ENCODE measurements at regions not wholly inside any gene's neighbourhood (a gene's known extent, or its start where the extent isn't known, plus 50 kb on each side); places are given as distances from the start of the nearest gene placed in this dataset.
"Not testable (repeated sequence)": the region's sequence is repeated elsewhere in the genome, so short reads cannot be mapped to it uniquely, and the experiment has no call there.

DNA sequence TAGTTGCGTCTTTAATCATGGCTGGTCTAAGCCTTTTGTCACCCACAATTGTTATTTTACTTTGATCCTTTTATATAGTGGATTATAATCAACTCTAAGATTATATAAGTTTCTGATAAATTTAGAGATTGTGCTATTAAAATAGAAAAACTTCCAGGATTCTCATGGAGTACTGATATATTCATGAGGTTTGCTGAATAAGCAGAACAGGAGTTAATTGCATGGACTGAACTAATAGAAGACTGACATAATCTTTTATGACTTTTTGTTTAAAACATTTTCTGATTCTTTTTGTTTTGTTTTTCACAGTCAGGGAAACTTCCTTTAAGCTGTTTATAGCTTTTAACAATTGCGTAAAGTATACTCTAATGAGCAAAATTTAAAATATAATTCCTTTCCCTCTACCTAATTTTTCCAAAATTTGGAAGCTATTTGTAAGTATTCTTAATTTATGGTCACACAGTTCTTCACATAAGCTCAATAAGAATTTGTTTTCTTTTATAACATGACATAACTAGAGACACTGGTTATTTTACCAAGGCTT lies 129.9 kb upstream of the TMEM260 start:
- DNase-seq (ENCODE audit: low read depth) = no peak
- no peak overlapping the region for H3K4me3 ChIP-seq (ENCODE audit: control insufficient read depth, low read depth, low read length)
- TF ChIP-seq, protein P1, sequence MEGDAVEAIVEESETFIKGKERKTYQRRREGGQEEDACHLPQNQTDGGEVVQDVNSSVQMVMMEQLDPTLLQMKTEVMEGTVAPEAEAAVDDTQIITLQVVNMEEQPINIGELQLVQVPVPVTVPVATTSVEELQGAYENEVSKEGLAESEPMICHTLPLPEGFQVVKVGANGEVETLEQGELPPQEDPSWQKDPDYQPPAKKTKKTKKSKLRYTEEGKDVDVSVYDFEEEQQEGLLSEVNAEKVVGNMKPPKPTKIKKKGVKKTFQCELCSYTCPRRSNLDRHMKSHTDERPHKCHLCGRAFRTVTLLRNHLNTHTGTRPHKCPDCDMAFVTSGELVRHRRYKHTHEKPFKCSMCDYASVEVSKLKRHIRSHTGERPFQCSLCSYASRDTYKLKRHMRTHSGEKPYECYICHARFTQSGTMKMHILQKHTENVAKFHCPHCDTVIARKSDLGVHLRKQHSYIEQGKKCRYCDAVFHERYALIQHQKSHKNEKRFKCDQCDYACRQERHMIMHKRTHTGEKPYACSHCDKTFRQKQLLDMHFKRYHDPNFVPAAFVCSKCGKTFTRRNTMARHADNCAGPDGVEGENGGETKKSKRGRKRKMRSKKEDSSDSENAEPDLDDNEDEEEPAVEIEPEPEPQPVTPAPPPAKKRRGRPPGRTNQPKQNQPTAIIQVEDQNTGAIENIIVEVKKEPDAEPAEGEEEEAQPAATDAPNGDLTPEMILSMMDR (IDR thresholded peaks at IDR 0.05; ENCODE audit: control insufficient read depth, insufficient read depth, low read depth, low read length, missing control alignments) = no peak

- no peak overlapping the region for H3K4me3 ChIP-seq (ENCODE audit: control insufficient read depth, low read depth, low read length)
- TF ChIP-seq, protein P1 (IDR thresholded peaks at IDR 0.05; ENCODE audit: control insufficient read depth, insufficient read depth, low read depth, low read length, missing control alignments) = no peak
- DNase-seq (ENCODE audit: low read depth) = no peak
Observed at GRCh38 chr14:56452940-56453339, 126.7 kb upstream of the TMEM260 start.

DNA sequence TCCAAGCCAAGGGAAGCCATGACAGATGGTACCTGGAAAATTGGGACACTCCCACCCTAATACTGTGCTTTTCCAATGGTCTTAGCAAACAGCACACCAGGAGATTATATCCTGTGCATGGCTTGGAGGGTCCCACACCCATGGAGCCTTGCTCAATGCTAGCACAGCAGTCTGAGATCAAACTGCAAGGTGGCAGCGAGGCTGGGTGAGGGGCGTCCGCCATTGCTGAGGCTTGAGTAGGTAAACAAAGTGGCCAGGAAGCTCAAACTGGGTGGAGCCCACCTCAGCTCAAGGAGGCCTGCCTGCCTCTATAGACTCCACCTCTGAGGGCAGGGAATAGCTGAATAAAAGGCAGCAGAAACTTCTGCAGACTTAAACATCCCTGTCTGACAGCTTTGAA lies 124.9 kb upstream of the TMEM260 start:
- H3K4me3 ChIP-seq (ENCODE audit: control insufficient read depth, low read depth, low read length); DNase-seq (ENCODE audit: low read depth): not testable (repeated sequence)

DNA sequence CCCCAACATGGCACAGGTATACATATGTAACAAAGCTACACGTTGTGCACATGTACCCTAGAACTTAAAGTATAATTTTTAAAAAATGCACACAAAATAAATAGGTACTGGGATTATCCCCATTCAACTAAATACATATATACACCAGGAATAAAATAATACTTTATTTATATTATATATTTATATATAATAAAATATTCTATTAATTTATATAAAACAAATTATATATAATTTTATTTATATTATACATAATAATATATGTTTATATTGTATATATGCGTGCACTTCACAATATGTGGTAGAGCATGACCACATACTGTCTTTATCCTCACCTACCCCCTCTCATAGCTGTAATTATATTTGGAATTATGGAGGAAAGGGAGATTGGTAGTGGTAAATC lies 119.1 kb upstream of the TMEM260 start:
- TF ChIP-seq, protein P1 (IDR thresholded peaks at IDR 0.05; ENCODE audit: control insufficient read depth, insufficient read depth, low read depth, low read length, missing control alignments) = no peak
- H3K4me3 ChIP-seq (ENCODE audit: control insufficient read depth, low read depth, low read length) = no peak overlapping the region
- DNase-seq (ENCODE audit: low read depth) = no peak

- no peak for DNase-seq (ENCODE audit: low read depth)
- TF ChIP-seq, protein P1 (IDR thresholded peaks at IDR 0.05; ENCODE audit: control insufficient read depth, insufficient read depth, low read depth, low read length, missing control alignments) = no peak
- no peak overlapping the region for H3K4me3 ChIP-seq (ENCODE audit: control insufficient read depth, low read depth, low read length)
Observed at GRCh38 chr14:56461276-56462275, 118.0 kb upstream of the TMEM260 start.

GRCh38 chr14:56463271-56463890 lies 116.2 kb upstream of the TMEM260 start:
- no peak overlapping the region for H3K4me3 ChIP-seq (ENCODE audit: control insufficient read depth, low read depth, low read length)
- TF ChIP-seq, protein P1 (IDR thresholded peaks at IDR 0.05; ENCODE audit: control insufficient read depth, insufficient read depth, low read depth, low read length, missing control alignments) = no peak
- DNase-seq (ENCODE audit: low read depth) = no peak

DNA sequence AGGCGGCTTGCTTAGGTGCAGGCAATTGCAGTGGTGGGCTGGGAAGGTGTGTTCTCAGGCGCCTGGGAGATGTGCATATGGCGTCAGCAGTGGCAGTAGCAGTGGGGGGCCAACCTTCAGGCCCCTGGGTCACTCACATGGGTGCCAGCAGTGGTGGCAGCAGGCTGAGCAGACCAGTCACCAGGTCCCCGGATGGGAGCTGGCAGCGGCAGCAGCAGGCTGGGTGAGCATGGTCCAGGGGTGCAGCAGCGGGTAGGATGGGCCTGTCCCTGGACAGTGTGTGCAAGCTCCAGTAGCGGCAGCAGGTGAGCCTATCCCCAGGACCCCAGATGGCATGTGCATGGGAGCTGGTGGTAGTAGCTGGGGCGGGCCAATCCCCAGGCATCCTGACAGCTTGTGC lies 108.5 kb upstream of the TMEM260 start:
- no peak overlapping the region for H3K4me3 ChIP-seq (ENCODE audit: control insufficient read depth, low read depth, low read length)
- TF ChIP-seq, protein P1 (IDR thresholded peaks at IDR 0.05; ENCODE audit: control insufficient read depth, insufficient read depth, low read depth, low read length, missing control alignments) = no peak
- DNase-seq (ENCODE audit: low read depth) = no peak

All from AG09309 (cell line).